ENCODE measurements at regions not wholly inside any gene's neighbourhood (a gene's known extent, or its start where the extent isn't known, plus 50 kb on each side); places are given as distances from the start of the nearest gene placed in this dataset.

GRCh38 chr9:86706391-86706790 lies 240.9 kb downstream of the GAS1 start:
- no peak for DNase-seq (ENCODE audit: low spot score in 2 of 2)
- H3K9me3 Mint-ChIP-seq, result no peaks in the 10 kb centered on the region
- no peak overlapping the region for H3K27ac Mint-ChIP-seq
- no peaks in the 10 kb centered on the region for H3K36me3 Mint-ChIP-seq
- ATAC-seq, result no peak

GRCh38 chr9:86705490-86705889 lies 241.8 kb downstream of the GAS1 start:
- Mint-ChIP-seq H3K36me3 (no peaks in the 10 kb centered on the region), H3K9me3 (no peaks in the 10 kb centered on the region), H3K27ac (no peak overlapping the region)
- DNase-seq (ENCODE audit: low spot score in 2 of 2) (no peak), ATAC-seq (no peak)

GRCh38 chr9:86703346-86703745 lies 244.0 kb downstream of the GAS1 start:
- Mint-ChIP-seq H3K36me3 (no peaks in the 10 kb centered on the region), H3K27ac (no peak overlapping the region), H3K9me3 (no peaks in the 10 kb centered on the region)
- no peak for DNase-seq (ENCODE audit: low spot score in 2 of 2)
- no peak for ATAC-seq

DNA sequence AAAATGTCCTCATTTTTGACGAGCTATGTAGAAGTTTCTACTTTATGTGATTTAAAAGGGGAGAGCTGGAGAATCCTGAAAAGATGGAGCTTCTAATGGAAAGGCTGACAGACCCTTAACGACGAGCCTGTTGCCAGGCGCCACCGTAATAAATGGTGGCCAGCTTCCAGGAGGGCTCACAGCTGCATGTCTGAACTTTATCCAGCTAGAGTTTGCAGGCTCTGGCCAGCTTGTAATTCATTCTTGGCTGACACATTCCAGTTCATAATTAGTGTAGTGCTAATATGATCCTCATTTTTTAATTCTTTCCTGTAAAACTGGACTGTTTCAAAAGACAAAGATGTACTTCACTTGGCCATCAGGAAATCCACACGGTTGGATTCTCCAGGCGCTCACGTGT lies 246.7 kb downstream of the GAS1 start:
- ATAC-seq (no peak), DNase-seq (ENCODE audit: low spot score in 2 of 2) (no peak)
- Mint-ChIP-seq H3K36me3 (no peaks in the 10 kb centered on the region), H3K27ac (no peak overlapping the region), H3K9me3 (no peaks in the 10 kb centered on the region)

GRCh38 chr9:86697999-86698398 lies 249.3 kb downstream of the GAS1 start:
- no peak overlapping the region for H3K27ac Mint-ChIP-seq
- H3K36me3 Mint-ChIP-seq, result no peaks in the 10 kb centered on the region
- DNase-seq (ENCODE audit: low spot score in 2 of 2) (no peak), ATAC-seq (no peak)
- no peaks in the 10 kb centered on the region for H3K9me3 Mint-ChIP-seq

DNA sequence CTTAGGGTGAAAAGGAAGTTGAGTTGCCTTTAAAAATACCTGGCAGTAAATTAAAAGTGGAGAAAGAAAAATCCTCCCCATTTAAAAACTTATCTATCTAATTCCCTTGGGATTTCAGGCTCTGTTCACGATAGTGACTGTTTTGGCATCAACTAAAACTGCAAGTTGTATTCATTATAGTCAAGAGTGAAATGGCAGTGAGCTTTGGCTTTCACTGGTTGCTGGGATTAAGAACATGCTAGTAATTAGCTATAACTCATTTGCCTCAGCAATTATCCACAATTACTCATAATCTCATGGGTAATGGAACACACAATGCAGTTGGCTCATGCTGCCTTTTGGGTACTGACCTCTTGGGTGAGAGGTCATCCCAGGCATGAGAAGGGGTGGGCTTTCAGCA lies 250.1 kb downstream of the GAS1 start:
- ATAC-seq (no peak), DNase-seq (ENCODE audit: low spot score in 2 of 2) (no peak)
- H3K9me3 Mint-ChIP-seq, result no peaks in the 10 kb centered on the region
- no peak overlapping the region for H3K27ac Mint-ChIP-seq
- H3K36me3 Mint-ChIP-seq, result no peaks in the 10 kb centered on the region

DNA sequence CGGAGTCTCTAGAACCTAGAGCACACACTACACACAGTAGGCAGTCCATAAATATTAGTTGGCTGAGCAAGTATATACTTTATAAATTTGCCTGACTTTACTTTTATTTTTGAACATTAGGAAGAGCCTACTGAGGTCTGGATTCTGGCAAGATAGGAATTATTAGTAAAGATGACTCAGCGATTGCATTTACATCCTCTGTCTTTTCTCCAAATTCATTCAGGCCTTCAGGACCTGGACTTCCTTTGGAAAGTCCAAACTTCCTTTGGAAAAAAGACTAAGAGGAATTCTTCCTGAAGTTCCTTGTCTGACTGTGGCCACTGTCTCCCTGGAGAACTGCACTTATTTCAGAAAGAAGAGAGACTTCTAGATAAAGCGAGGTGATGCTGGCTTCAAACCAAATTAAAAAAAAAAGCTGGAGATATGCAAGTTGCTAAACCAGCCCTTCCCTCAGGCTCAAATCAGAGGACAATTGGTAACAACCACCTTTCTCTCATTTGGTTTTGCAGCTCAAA lies 251.3 kb downstream of the GAS1 start:
- no peaks in the 10 kb centered on the region for H3K9me3 Mint-ChIP-seq
- DNase-seq (ENCODE audit: low spot score in 2 of 2) (no peak), ATAC-seq (no peak)
- no peaks in the 10 kb centered on the region for H3K36me3 Mint-ChIP-seq
- no peak overlapping the region for H3K27ac Mint-ChIP-seq

DNA sequence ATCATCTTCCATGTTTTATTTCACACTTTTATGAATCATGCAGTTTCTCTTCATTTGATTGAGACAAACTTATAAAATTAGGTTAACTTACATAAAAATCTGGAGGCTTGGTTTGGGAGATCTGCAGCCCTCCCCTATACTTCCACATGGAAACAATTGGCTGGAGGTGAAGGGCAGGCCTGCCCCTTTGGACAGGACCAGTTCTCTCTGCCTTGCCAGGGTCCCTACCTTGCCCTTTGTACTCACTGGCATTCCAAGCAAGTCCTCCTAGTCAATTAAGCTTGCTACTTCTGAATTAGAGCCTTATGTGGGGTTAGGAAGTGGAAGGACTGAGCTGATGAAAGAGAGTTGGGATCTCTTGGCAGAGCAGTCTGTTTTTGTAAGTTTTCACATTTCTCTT lies 257.3 kb downstream of the GAS1 start:
- Mint-ChIP-seq H3K36me3 (no peaks in the 10 kb centered on the region), H3K27ac (no peak overlapping the region), H3K9me3 (no peaks in the 10 kb centered on the region)
- DNase-seq (ENCODE audit: low spot score in 2 of 2) (no peak), ATAC-seq (no peak)

GRCh38 chr9:86687788-86688187 lies 259.5 kb downstream of the GAS1 start:
- H3K27ac Mint-ChIP-seq, result no peak overlapping the region
- no peak for ATAC-seq
- no peak for DNase-seq (ENCODE audit: low spot score in 2 of 2)
- H3K36me3 Mint-ChIP-seq, result no peaks in the 10 kb centered on the region
- H3K9me3 Mint-ChIP-seq, result no peaks in the 10 kb centered on the region

GRCh38 chr9:86685556-86685955 lies 261.8 kb downstream of the GAS1 start:
- DNase-seq (ENCODE audit: low spot score in 2 of 2) (no peak), ATAC-seq (no peak)
- Mint-ChIP-seq H3K36me3 (no peaks in the 10 kb centered on the region), H3K27ac (no peak overlapping the region), H3K9me3 (no peaks in the 10 kb centered on the region)

- ATAC-seq, result no peak
- Mint-ChIP-seq H3K27ac (no peak overlapping the region), H3K36me3 (no peaks in the 10 kb centered on the region), H3K9me3 (no peaks in the 10 kb centered on the region)
- DNase-seq (ENCODE audit: low spot score in 2 of 2), result no peak
These were observed 263.2 kb downstream of the GAS1 start for GRCh38 chr9:86684148-86684547.

- peak in 1 of 2 donors; percentile 58 for ATAC-seq
- no peak overlapping the region for H3K27ac Mint-ChIP-seq
- no peaks in the 10 kb centered on the region for H3K9me3 Mint-ChIP-seq
- H3K36me3 Mint-ChIP-seq, result no peaks in the 10 kb centered on the region
- no peak for DNase-seq (ENCODE audit: low spot score in 2 of 2)
These were observed 265.1 kb downstream of the GAS1 start for GRCh38 chr9:86682240-86682639.

- no peak overlapping the region for H3K27ac Mint-ChIP-seq
- ATAC-seq, result no peak
- no peaks in the 10 kb centered on the region for H3K36me3 Mint-ChIP-seq
- no peak for DNase-seq (ENCODE audit: low spot score in 2 of 2)
- H3K9me3 Mint-ChIP-seq, result no peaks in the 10 kb centered on the region
These were observed 267.4 kb downstream of the GAS1 start for GRCh38 chr9:86679909-86680308.

GRCh38 chr9:86676396-86676795 lies 270.9 kb downstream of the GAS1 start:
- DNase-seq (ENCODE audit: low spot score in 2 of 2) (no peak), ATAC-seq (no peak)
- H3K27ac Mint-ChIP-seq, result no peak overlapping the region
- no peaks in the 10 kb centered on the region for H3K36me3 Mint-ChIP-seq
- H3K9me3 Mint-ChIP-seq, result no peaks in the 10 kb centered on the region

- Mint-ChIP-seq H3K9me3 (peaks cover 0 to 1% of the 10 kb centered on the region in 2 donors), H3K36me3 (no peaks in the 10 kb centered on the region), H3K27ac (no peak overlapping the region)
- ATAC-seq (no peak), DNase-seq (ENCODE audit: low spot score in 2 of 2) (no peak)
These were observed 271.5 kb downstream of the GAS1 start for GRCh38 chr9:86675805-86676204.

DNA sequence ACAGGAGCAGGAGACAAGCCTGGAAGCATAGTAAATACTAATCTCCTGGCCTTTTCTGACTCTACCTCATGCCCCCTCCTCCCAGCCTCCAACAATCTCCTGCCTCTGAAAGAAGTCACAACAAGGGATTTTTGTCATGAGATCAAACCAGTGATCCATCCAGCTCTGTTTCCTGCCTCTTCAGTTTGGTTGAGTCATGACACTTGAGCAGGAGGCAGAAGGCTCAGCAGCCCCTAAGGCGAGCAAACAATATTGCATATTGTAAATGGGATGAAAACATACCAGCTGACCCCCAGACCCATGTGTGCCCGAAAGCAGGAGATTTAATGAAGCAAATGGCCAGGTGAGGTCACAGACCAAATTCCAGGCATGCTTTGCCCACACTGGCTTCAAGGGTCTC lies 272.8 kb downstream of the GAS1 start:
- DNase-seq (ENCODE audit: low spot score in 2 of 2) (no peak), ATAC-seq (no peak)
- H3K36me3 Mint-ChIP-seq, result no peaks in the 10 kb centered on the region
- peaks cover 0 to 4% of the 10 kb centered on the region in 2 donors for H3K9me3 Mint-ChIP-seq
- H3K27ac Mint-ChIP-seq, result no peak overlapping the region

GRCh38 chr9:86672966-86673365 lies 274.3 kb downstream of the GAS1 start:
- Mint-ChIP-seq H3K36me3 (no peaks in the 10 kb centered on the region), H3K9me3 (peaks cover 0 to 4% of the 10 kb centered on the region in 2 donors), H3K27ac (no peak overlapping the region)
- DNase-seq (ENCODE audit: low spot score in 2 of 2), result no peak
- no peak for ATAC-seq

- ATAC-seq (no peak), DNase-seq (ENCODE audit: low spot score in 2 of 2) (no peak)
- peaks cover 0 to 4% of the 10 kb centered on the region in 2 donors for H3K9me3 Mint-ChIP-seq
- H3K27ac Mint-ChIP-seq, result no peak overlapping the region
- no peaks in the 10 kb centered on the region for H3K36me3 Mint-ChIP-seq
These were observed 275.0 kb downstream of the GAS1 start for GRCh38 chr9:86672301-86672700.

DNA sequence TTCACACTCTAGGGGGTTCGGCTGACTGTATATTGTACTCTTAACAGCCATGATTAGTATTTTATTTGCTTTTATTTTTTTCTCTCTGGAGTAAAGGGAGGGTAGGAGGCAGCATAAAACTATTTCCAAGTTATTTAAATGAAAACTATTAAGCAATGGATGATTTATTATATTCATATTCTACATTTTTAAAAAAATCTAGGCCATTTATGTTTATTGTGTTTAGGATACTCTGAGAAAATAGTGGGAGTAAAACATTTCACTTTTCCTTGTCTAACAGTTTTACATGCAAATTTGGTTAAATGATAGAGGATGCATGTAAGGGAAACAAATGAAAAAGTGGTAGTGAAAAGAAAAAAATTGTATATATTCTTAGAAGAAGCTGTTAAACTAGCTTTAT lies 276.3 kb downstream of the GAS1 start:
- peaks cover 0 to 6% of the 10 kb centered on the region in 2 donors for H3K36me3 Mint-ChIP-seq
- DNase-seq (ENCODE audit: low spot score in 2 of 2) (no peak), ATAC-seq (no peak)
- no peak overlapping the region for H3K27ac Mint-ChIP-seq
- H3K9me3 Mint-ChIP-seq, result peaks cover 5 to 9% of the 10 kb centered on the region in 2 donors
